ENCODE measurements at regions not wholly inside any gene's neighbourhood (a gene's known extent, or its start where the extent isn't known, plus 50 kb on each side); places are given as distances from the start of the nearest gene placed in this dataset.

GRCh38 chr2:862355-862687 is 88.3 kb upstream of the SNTG2 start:
- no peak overlapping the region for H3K27ac Mint-ChIP-seq (ENCODE audit: unreplicated experiment)
- H3K4me1 Mint-ChIP-seq (ENCODE audit: low read depth, unreplicated experiment): peaks cover 16% of the 10 kb centered on the region
- no peak overlapping the region for H3K4me3 Mint-ChIP-seq (ENCODE audit: unreplicated experiment)
- no peak for TF ChIP-seq CTCF (IDR thresholded peaks at IDR 0.05; ENCODE audit: partially characterized antibody, unreplicated experiment)
- H3K36me3 Mint-ChIP-seq (ENCODE audit: unreplicated experiment): no peaks in the 10 kb centered on the region
- peaks cover 3% of the 10 kb centered on the region for H3K27me3 Mint-ChIP-seq (ENCODE audit: unreplicated experiment)
- no peaks in the 10 kb centered on the region for H3K9me3 Mint-ChIP-seq (ENCODE audit: unreplicated experiment)
- DNase-seq: no peak

- H3K36me3 Mint-ChIP-seq (ENCODE audit: unreplicated experiment): no peaks in the 10 kb centered on the region
- DNase-seq: no peak
- H3K27me3 Mint-ChIP-seq (ENCODE audit: unreplicated experiment): peaks cover 5% of the 10 kb centered on the region
- H3K27ac Mint-ChIP-seq (ENCODE audit: unreplicated experiment): no peak overlapping the region
- H3K9me3 Mint-ChIP-seq (ENCODE audit: unreplicated experiment): no peaks in the 10 kb centered on the region
- peaks cover 14% of the 10 kb centered on the region for H3K4me1 Mint-ChIP-seq (ENCODE audit: low read depth, unreplicated experiment)
- no peak for TF ChIP-seq CTCF (IDR thresholded peaks at IDR 0.05; ENCODE audit: partially characterized antibody, unreplicated experiment)
- H3K4me3 Mint-ChIP-seq (ENCODE audit: unreplicated experiment): no peak overlapping the region
These were observed 88.8 kb upstream of the SNTG2 start for GRCh38 chr2:861655-862354.

GRCh38 chr2:860259-860855 is 90.3 kb upstream of the SNTG2 start:
- Mint-ChIP-seq H3K27ac (ENCODE audit: unreplicated experiment) (no peak overlapping the region), H3K36me3 (ENCODE audit: unreplicated experiment) (no peaks in the 10 kb centered on the region), H3K4me1 (ENCODE audit: low read depth, unreplicated experiment) (peaks cover under 1% of the 10 kb centered on the region), H3K27me3 (ENCODE audit: unreplicated experiment) (peaks cover 6% of the 10 kb centered on the region), H3K9me3 (ENCODE audit: unreplicated experiment) (no peaks in the 10 kb centered on the region), H3K4me3 (ENCODE audit: unreplicated experiment) (no peak overlapping the region)
- TF ChIP-seq CTCF (IDR thresholded peaks at IDR 0.05; ENCODE audit: partially characterized antibody, unreplicated experiment): no peak
- no peak for DNase-seq

- H3K9me3 Mint-ChIP-seq (ENCODE audit: unreplicated experiment): no peaks in the 10 kb centered on the region
- no peaks in the 10 kb centered on the region for H3K4me1 Mint-ChIP-seq (ENCODE audit: low read depth, unreplicated experiment)
- H3K4me3 Mint-ChIP-seq (ENCODE audit: unreplicated experiment): no peak overlapping the region
- no peak for DNase-seq
- peaks cover 6% of the 10 kb centered on the region for H3K27me3 Mint-ChIP-seq (ENCODE audit: unreplicated experiment)
- peaks cover 5% of the 10 kb centered on the region for H3K36me3 Mint-ChIP-seq (ENCODE audit: unreplicated experiment)
- TF ChIP-seq CTCF (IDR thresholded peaks at IDR 0.05; ENCODE audit: partially characterized antibody, unreplicated experiment): no peak
- H3K27ac Mint-ChIP-seq (ENCODE audit: unreplicated experiment): no peak overlapping the region
These were observed 92.0 kb upstream of the SNTG2 start for GRCh38 chr2:858646-859045.

- no peak overlapping the region for H3K27ac Mint-ChIP-seq (ENCODE audit: unreplicated experiment)
These were observed 92.7 kb upstream of the SNTG2 start for GRCh38 chr2:857937-858336.

More at GRCh38 chr2:857937-858336, 92.7 kb upstream of the SNTG2 start:
- H3K36me3 Mint-ChIP-seq (ENCODE audit: unreplicated experiment): peaks cover 5% of the 10 kb centered on the region
- no peaks in the 10 kb centered on the region for H3K4me1 Mint-ChIP-seq (ENCODE audit: low read depth, unreplicated experiment)
- TF ChIP-seq CTCF (IDR thresholded peaks at IDR 0.05; ENCODE audit: partially characterized antibody, unreplicated experiment): no peak
- H3K9me3 Mint-ChIP-seq (ENCODE audit: unreplicated experiment): no peaks in the 10 kb centered on the region
- H3K27me3 Mint-ChIP-seq (ENCODE audit: unreplicated experiment): peaks cover 2% of the 10 kb centered on the region
- DNase-seq: no peak
- no peak overlapping the region for H3K4me3 Mint-ChIP-seq (ENCODE audit: unreplicated experiment)

All from glutamatergic neuron (in vitro differentiated cells).